GM23338 (cell line): ENCODE measurements at regions not wholly inside any gene's neighbourhood (a gene's known extent, or its start where the extent isn't known, plus 50 kb on each side); places are given as distances from the start of the nearest gene placed in this dataset.

Experiments used
- ATAC-seq: fragments of 200-7000 bp; cut with Tn5 transposase; 3 replicates; pipeline ENCODE4 v1.9.1; 2020
- DNase-seq: peaks from one replicate; pipeline ENCODE4 v3.0.0-alpha.2; 2015; ENCODE audit warnings: low spot score
- H2AFZ ChIP-seq: fragments of 200-600 bp; sonication (generic); 2 replicates; pipeline ENCODE4 v1.8.0; 2016; ENCODE audit warnings: antibody characterized with exemption, mild to moderate bottlenecking, moderate library complexity
- H3F3A ChIP-seq: fragments of 200-600 bp; sonication (generic); replicated peaks from 2 replicates; pipeline ENCODE4 v1.8.0; 2017; ENCODE audit warnings: antibody characterized with exemption, mixed run types, low read depth
- H3K27ac ChIP-seq: fragments of 200-600 bp; sonication (generic); 2 replicates; pipeline ENCODE4 v1.6.1; 2016; ENCODE audit warnings: low read depth
- H3K27me3 ChIP-seq: fragments of 200-600 bp; sonication (generic); 2 replicates; pipeline ENCODE4 v1.8.0; 2016; ENCODE audit warnings: mild to moderate bottlenecking, mixed run types, moderate library complexity; ENCODE audit not compliant: insufficient read depth
- H3K36me3 ChIP-seq: fragments of 200-600 bp; sonication (generic); 2 replicates; pipeline ENCODE4 v1.8.0; 2016; ENCODE audit warnings: mild to moderate bottlenecking; ENCODE audit not compliant: insufficient read depth
- H3K4me1 ChIP-seq: fragments of 200-600 bp; sonication (generic); 2 replicates; pipeline ENCODE4 v1.8.0; 2016; ENCODE audit warnings: mild to moderate bottlenecking, moderate library complexity; ENCODE audit not compliant: insufficient read depth
- H3K4me2 ChIP-seq: fragments of 200-600 bp; sonication (generic); 2 replicates; pipeline ENCODE4 v1.7.1; 2017; ENCODE audit warnings: mixed run types
- H3K4me3 ChIP-seq: fragments of 200-600 bp; sonication (generic); 2 replicates; pipeline ENCODE4 v1.6.1; 2016; ENCODE audit warnings: mixed run types
- H3K79me2 ChIP-seq: fragments of 200-600 bp; sonication (generic); replicated peaks from 2 replicates; pipeline ENCODE4 v1.8.0; 2017; ENCODE audit warnings: mild to moderate bottlenecking; ENCODE audit not compliant: insufficient read depth
- H3K9me2 ChIP-seq: fragments of 200-600 bp; sonication (generic); 2 replicates; pipeline ENCODE4 v1.8.0; 2017; ENCODE audit not compliant: insufficient read depth
- H4K20me1 ChIP-seq: fragments of 200-600 bp; sonication (generic); replicated peaks from 2 replicates; pipeline ENCODE4 v1.8.0; 2017; ENCODE audit warnings: mild to moderate bottlenecking; ENCODE audit not compliant: insufficient read depth
- H3K27ac Mint-ChIP-seq: 2 replicates; pipeline ENCODE4 v1.8.0; 2020; ENCODE audit warnings: inconsistent platforms, mild to moderate bottlenecking, moderate library complexity, mixed read lengths
- H3K27me3 Mint-ChIP-seq: 3 replicates; pipeline ENCODE4 v1.8.0; 2022; ENCODE audit warnings: low read depth, mild to moderate bottlenecking, moderate library complexity, mixed read lengths, inconsistent platforms; ENCODE audit not compliant: insufficient read depth, poor library complexity
- H3K36me3 Mint-ChIP-seq: 3 replicates; pipeline ENCODE4 v1.8.0; 2021; ENCODE audit warnings: low read depth, mild to moderate bottlenecking, inconsistent platforms, moderate library complexity, mixed read lengths
- H3K4me1 Mint-ChIP-seq: 3 replicates; pipeline ENCODE4 v1.8.0; 2020; ENCODE audit warnings: mild to moderate bottlenecking, inconsistent platforms, mixed read lengths
- H3K4me3 Mint-ChIP-seq: 3 replicates; pipeline ENCODE4 v1.8.0; 2021; ENCODE audit warnings: moderate library complexity, mild to moderate bottlenecking, inconsistent platforms, mixed read lengths
- H3K9me3 Mint-ChIP-seq: 3 replicates; pipeline ENCODE4 v1.8.0; 2020; ENCODE audit warnings: moderate library complexity, mild to moderate bottlenecking, inconsistent platforms, mixed read lengths
- CREB1 ChIP-seq: fragments of 250-450 bp; sonication (Bioruptor Pico); IDR thresholded peaks from 2 replicates; pipeline ENCODE4 v1.5.0; 2020; ENCODE audit warnings: low read depth, mild to moderate bottlenecking, moderate library complexity
- CTCF ChIP-seq, 2 experiments: fragments of 200-600 bp in 1 of 2; sonication (generic) in 1 of 2; conservative IDR thresholded peaks; 2 replicates each; pipeline versions ENCODE4 v1.5.1 to v1.6.1; 2016 to 2017; ENCODE audit warnings: antibody characterized with exemption in 2 of 2, low read depth in 2 of 2, mild to moderate bottlenecking in 2 of 2, moderate library complexity in 1 of 2
- ETS1 ChIP-seq: IDR thresholded peaks from 2 replicates; pipeline ENCODE4 v1.6.1; 2016; ENCODE audit warnings: antibody characterized with exemption
- EZH2 ChIP-seq: fragments of 200-600 bp; sonication (generic); IDR thresholded peaks from one replicate; pipeline ENCODE4 v1.8.0; 2017; ENCODE audit warnings: antibody characterized with exemption, mild to moderate bottlenecking, low read depth; ENCODE audit not compliant: unreplicated experiment
- EZH2phosphoT487 ChIP-seq: fragments of 200-600 bp; sonication (generic); IDR thresholded peaks from one replicate; pipeline ENCODE4 v1.8.1; 2018; ENCODE audit warnings: antibody characterized with exemption; ENCODE audit not compliant: unreplicated experiment
- JUNB ChIP-seq: IDR thresholded peaks from one replicate; pipeline ENCODE4 v1.6.1; 2016; ENCODE audit warnings: antibody characterized with exemption; ENCODE audit not compliant: unreplicated experiment
- NANOG ChIP-seq: IDR thresholded peaks from 2 replicates; pipeline ENCODE4 v1.6.1; 2016; ENCODE audit warnings: antibody characterized with exemption, borderline replicate concordance
- POLR2AphosphoS5 ChIP-seq: IDR thresholded peaks from 2 replicates; pipeline ENCODE4 v1.6.1; 2016; ENCODE audit warnings: antibody characterized with exemption, low read depth
- REST ChIP-seq: IDR thresholded peaks from one replicate; pipeline ENCODE4 v1.6.1; 2018; ENCODE audit warnings: antibody characterized with exemption; ENCODE audit not compliant: unreplicated experiment
- STAT1 ChIP-seq: IDR thresholded peaks from one replicate; pipeline ENCODE4 v1.6.1; 2016; ENCODE audit warnings: antibody characterized with exemption; ENCODE audit not compliant: unreplicated experiment
- ZNF114 ChIP-seq: fragments of 250-450 bp; sonication (Bioruptor Pico); IDR thresholded peaks from 2 replicates; pipeline ENCODE4 v1.5.0; 2020; ENCODE audit warnings: mild to moderate bottlenecking, moderate library complexity
- ZNF331 ChIP-seq: fragments of 250-450 bp; sonication (Bioruptor Pico); IDR thresholded peaks from 2 replicates; pipeline ENCODE4 v1.5.0; 2020; ENCODE audit warnings: low read depth, mild to moderate bottlenecking, moderate library complexity
- ZNF462 ChIP-seq: fragments of 250-450 bp; sonication (Bioruptor Pico); IDR thresholded peaks from 2 replicates; pipeline ENCODE4 v1.5.0; 2020; ENCODE audit warnings: mild to moderate bottlenecking, moderate library complexity

- Histone ChIP-seq H2AFZ (no peak overlapping the region), H3F3A (peaks cover 8% of the 10 kb centered on the region), H3K9me2 (no peaks in the 10 kb centered on the region), H3K4me2 (no peak overlapping the region), H3K79me2 (no peaks in the 10 kb centered on the region), H3K27me3 (no peaks in the 10 kb centered on the region), H3K27ac (no peak overlapping the region), H3K36me3 (no peaks in the 10 kb centered on the region), H4K20me1 (no peaks in the 10 kb centered on the region), H3K4me3 (no peak overlapping the region), H3K4me1 (peaks cover 15% of the 10 kb centered on the region)
- Mint-ChIP-seq H3K4me3 (no peak overlapping the region), H3K9me3 (no peaks in the 10 kb centered on the region), H3K4me1 (peaks cover 22% of the 10 kb centered on the region), H3K27ac (no peak overlapping the region), H3K36me3 (no peaks in the 10 kb centered on the region), H3K27me3 (no peaks in the 10 kb centered on the region)
- TF ChIP-seq ZNF114 (CRISPR knock-in tag) (no peak), NANOG (no peak), STAT1 (no peak), EZH2 (no peak), ZNF331 (CRISPR knock-in tag) (no peak), EZH2phosphoT487 (no peak), ETS1 (no peak), ZNF462 (CRISPR knock-in tag) (no peak), CREB1 (CRISPR knock-in tag) (no peak), REST (no peak), JUNB (no peak), POLR2AphosphoS5 (no peak), CTCF (conservative IDR thresholded peaks at IDR 0.05; ENCODE audit: low read depth in 2 of 2) (no peak)
- no peak for ATAC-seq
- no peak for DNase-seq
Observed at GRCh38 chr3:57004229-57004628, 56.2 kb upstream of the SPATA12 start.
